Central memory CD8-positive, alpha-beta T cell (primary cell): ENCODE measurements at regions not wholly inside any gene's neighbourhood (a gene's known extent, or its start where the extent isn't known, plus 50 kb on each side); places are given as distances from the start of the nearest gene placed in this dataset.

Source experiments
- ATAC-seq: fragments of 150-1000 bp; cut with Tn5 transposase; replicated peaks from 2 replicates; pipeline ENCODE4 v1.10.0; 2022; ENCODE audit warnings: mild to moderate bottlenecking, moderate FRiP score, moderate number of reproducible peaks; ENCODE audit not compliant: poor library complexity, severe bottlenecking; ENCODE audit errors: extremely low read depth
- DNase-seq, 2 donors: peaks; one replicate each; pipeline ENCODE4 v3.0.0; 2021; ENCODE audit warnings: low spot score in 2 of 2
- H3K27ac Mint-ChIP-seq: one replicate; pipeline ENCODE4 v1.8.0; 2022; ENCODE audit warnings: low read depth, mild to moderate bottlenecking, moderate library complexity, mixed read lengths
- H3K27me3 Mint-ChIP-seq: one replicate; pipeline ENCODE4 v1.8.0; 2022; ENCODE audit warnings: mixed read lengths
- H3K36me3 Mint-ChIP-seq: one replicate; pipeline ENCODE4 v1.8.0; 2022; ENCODE audit warnings: mild to moderate bottlenecking, moderate library complexity, mixed read lengths; ENCODE audit not compliant: insufficient read depth
- H3K4me1 Mint-ChIP-seq: one replicate; pipeline ENCODE4 v1.8.0; 2022; ENCODE audit warnings: mixed read lengths
- H3K4me3 Mint-ChIP-seq: one replicate; pipeline ENCODE4 v1.8.0; 2022; ENCODE audit warnings: mild to moderate bottlenecking, moderate library complexity, mixed read lengths
- H3K9me3 Mint-ChIP-seq: one replicate; pipeline ENCODE4 v1.8.0; 2022; ENCODE audit warnings: mixed read lengths

- H3K9me3 Mint-ChIP-seq, result no peaks in the 10 kb centered on the region
- peaks cover 7% of the 10 kb centered on the region for H3K4me1 Mint-ChIP-seq
- no peaks in the 10 kb centered on the region for H3K27me3 Mint-ChIP-seq
- no peak for DNase-seq
- peaks cover 2% of the 10 kb centered on the region for H3K36me3 Mint-ChIP-seq
- no peak overlapping the region for H3K4me3 Mint-ChIP-seq
- ATAC-seq, result no peak
- no peak overlapping the region for H3K27ac Mint-ChIP-seq
Observed at GRCh38 chr18:44508474-44508873, 172.2 kb upstream of the SETBP1 start.

- no peaks in the 10 kb centered on the region for H3K27me3 Mint-ChIP-seq
- no peak for DNase-seq
- H3K36me3 Mint-ChIP-seq, result peaks cover 2% of the 10 kb centered on the region
- H3K4me1 Mint-ChIP-seq, result peaks cover 7% of the 10 kb centered on the region
- H3K4me3 Mint-ChIP-seq, result no peak overlapping the region
- ATAC-seq, result no peak
- no peak overlapping the region for H3K27ac Mint-ChIP-seq
- no peaks in the 10 kb centered on the region for H3K9me3 Mint-ChIP-seq
Observed at GRCh38 chr18:44509048-44509447, 171.6 kb upstream of the SETBP1 start.

GRCh38 chr18:44510390-44510789 is 170.3 kb upstream of the SETBP1 start:
- Mint-ChIP-seq H3K27me3 (no peaks in the 10 kb centered on the region), H3K27ac (no peak overlapping the region), H3K9me3 (no peaks in the 10 kb centered on the region), H3K4me1 (peaks cover 7% of the 10 kb centered on the region), H3K4me3 (no peak overlapping the region), H3K36me3 (peaks cover 2% of the 10 kb centered on the region)
- no peak for DNase-seq
- no peak for ATAC-seq

- H3K27ac Mint-ChIP-seq, result no peak overlapping the region
- no peak for DNase-seq
- H3K4me3 Mint-ChIP-seq, result no peak overlapping the region
- no peaks in the 10 kb centered on the region for H3K9me3 Mint-ChIP-seq
- no peaks in the 10 kb centered on the region for H3K36me3 Mint-ChIP-seq
- ATAC-seq, result no peak
- no peaks in the 10 kb centered on the region for H3K27me3 Mint-ChIP-seq
- peaks cover 7% of the 10 kb centered on the region for H3K4me1 Mint-ChIP-seq
Observed at GRCh38 chr18:44513233-44513632, 167.5 kb upstream of the SETBP1 start.

GRCh38 chr18:44514106-44514505 is 166.6 kb upstream of the SETBP1 start:
- H3K27me3 Mint-ChIP-seq, result no peaks in the 10 kb centered on the region
- H3K4me1 Mint-ChIP-seq, result peaks cover 7% of the 10 kb centered on the region
- H3K36me3 Mint-ChIP-seq, result no peaks in the 10 kb centered on the region
- no peak overlapping the region for H3K27ac Mint-ChIP-seq
- H3K4me3 Mint-ChIP-seq, result no peak overlapping the region
- ATAC-seq (no peak), DNase-seq (no peak)
- H3K9me3 Mint-ChIP-seq, result no peaks in the 10 kb centered on the region

- no peaks in the 10 kb centered on the region for H3K9me3 Mint-ChIP-seq
- H3K27me3 Mint-ChIP-seq, result no peaks in the 10 kb centered on the region
- H3K4me3 Mint-ChIP-seq, result no peak overlapping the region
- H3K27ac Mint-ChIP-seq, result no peak overlapping the region
- ATAC-seq, result no peak
- no peaks in the 10 kb centered on the region for H3K36me3 Mint-ChIP-seq
- no peak for DNase-seq
- peaks cover 6% of the 10 kb centered on the region for H3K4me1 Mint-ChIP-seq
Observed at GRCh38 chr18:44514766-44515165, 165.9 kb upstream of the SETBP1 start.

GRCh38 chr18:44516450-44516849 is 164.2 kb upstream of the SETBP1 start:
- no peak for ATAC-seq
- Mint-ChIP-seq H3K27me3 (no peaks in the 10 kb centered on the region), H3K9me3 (no peaks in the 10 kb centered on the region), H3K4me3 (no peak overlapping the region), H3K27ac (no peak overlapping the region), H3K36me3 (no peaks in the 10 kb centered on the region), H3K4me1 (no peaks in the 10 kb centered on the region)
- no peak for DNase-seq

- H3K4me3 Mint-ChIP-seq, result no peak overlapping the region
- no peaks in the 10 kb centered on the region for H3K36me3 Mint-ChIP-seq
- DNase-seq (no peak), ATAC-seq (no peak)
- no peak overlapping the region for H3K27ac Mint-ChIP-seq
- H3K9me3 Mint-ChIP-seq, result no peaks in the 10 kb centered on the region
- no peaks in the 10 kb centered on the region for H3K4me1 Mint-ChIP-seq
- no peaks in the 10 kb centered on the region for H3K27me3 Mint-ChIP-seq
Observed at GRCh38 chr18:44517136-44517535, 163.6 kb upstream of the SETBP1 start.

- H3K27me3 Mint-ChIP-seq, result no peaks in the 10 kb centered on the region
- no peak overlapping the region for H3K4me3 Mint-ChIP-seq
- ATAC-seq (no peak), DNase-seq (no peak)
- H3K4me1 Mint-ChIP-seq, result no peaks in the 10 kb centered on the region
- no peaks in the 10 kb centered on the region for H3K9me3 Mint-ChIP-seq
- H3K36me3 Mint-ChIP-seq, result no peaks in the 10 kb centered on the region
- H3K27ac Mint-ChIP-seq, result no peak overlapping the region
Observed at GRCh38 chr18:44518091-44518615, 162.5 kb upstream of the SETBP1 start.

GRCh38 chr18:44518666-44519065 is 162.0 kb upstream of the SETBP1 start:
- Mint-ChIP-seq H3K4me3 (no peak overlapping the region), H3K36me3 (no peaks in the 10 kb centered on the region), H3K9me3 (no peaks in the 10 kb centered on the region), H3K27ac (no peak overlapping the region), H3K27me3 (no peaks in the 10 kb centered on the region), H3K4me1 (no peaks in the 10 kb centered on the region)
- no peak for DNase-seq
- ATAC-seq, result no peak

GRCh38 chr18:44520981-44521667 is 159.6 kb upstream of the SETBP1 start:
- Mint-ChIP-seq H3K27ac (no peak overlapping the region), H3K9me3 (no peaks in the 10 kb centered on the region), H3K27me3 (no peaks in the 10 kb centered on the region), H3K36me3 (no peaks in the 10 kb centered on the region), H3K4me3 (no peak overlapping the region), H3K4me1 (no peaks in the 10 kb centered on the region)
- DNase-seq (no peak), ATAC-seq (no peak)

- Mint-ChIP-seq H3K9me3 (no peaks in the 10 kb centered on the region), H3K36me3 (no peaks in the 10 kb centered on the region), H3K4me3 (no peak overlapping the region), H3K27me3 (no peaks in the 10 kb centered on the region), H3K4me1 (peaks cover 2% of the 10 kb centered on the region), H3K27ac (no peak overlapping the region)
- ATAC-seq (no peak), DNase-seq (no peak)
Observed at GRCh38 chr18:44521668-44522022, 159.0 kb upstream of the SETBP1 start.

- Mint-ChIP-seq H3K4me1 (peaks cover 11% of the 10 kb centered on the region), H3K4me3 (no peak overlapping the region), H3K27ac (no peak overlapping the region), H3K27me3 (no peaks in the 10 kb centered on the region), H3K9me3 (no peaks in the 10 kb centered on the region), H3K36me3 (no peaks in the 10 kb centered on the region)
- ATAC-seq (peak; percentile 70), DNase-seq (no peak)
Observed at GRCh38 chr18:44526705-44527415, 153.8 kb upstream of the SETBP1 start.
